ENCODE measurements at regions not wholly inside any gene's neighbourhood (a gene's known extent, or its start where the extent isn't known, plus 50 kb on each side); places are given as distances from the start of the nearest gene placed in this dataset.

GRCh38 chr14:98886982-98887381 lies 385.0 kb downstream of the BCL11B start:
- no peak for TF ChIP-seq CTCF (IDR thresholded peaks at IDR 0.05)
- TF ChIP-seq POLR2A (IDR thresholded peaks at IDR 0.05): no peak
- no peak for TF ChIP-seq POLR2AphosphoS5 (IDR thresholded peaks at IDR 0.05)

Data from breast epithelium (tissue), 3 donors.